ENCODE measurements at regions not wholly inside any gene's neighbourhood (a gene's known extent, or its start where the extent isn't known, plus 50 kb on each side); places are given as distances from the start of the nearest gene placed in this dataset.
"Not testable (repeated sequence)": the region's sequence is repeated elsewhere in the genome, so short reads cannot be mapped to it uniquely, and the experiment has no call there.

DNA sequence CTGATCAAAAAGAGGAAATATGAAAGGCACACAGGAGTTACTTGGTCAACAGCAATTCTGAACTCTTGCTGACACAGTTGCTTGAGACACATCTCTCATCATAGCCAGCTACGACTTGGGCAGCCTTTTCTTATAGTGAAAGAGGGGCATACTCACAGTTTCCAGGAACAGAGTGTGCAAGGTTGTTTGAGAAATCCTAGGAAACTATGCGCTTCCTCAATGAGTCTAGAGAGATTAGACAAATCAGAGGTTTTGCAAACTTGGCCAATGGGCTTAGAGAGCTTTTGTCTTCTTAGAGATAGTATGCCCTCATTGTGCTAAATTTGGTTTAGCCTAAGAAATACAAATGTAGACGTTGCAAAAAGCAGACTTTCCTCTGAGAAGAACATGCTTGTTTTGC is 370.4 kb downstream of the HGF start:
- no peak for TF ChIP-seq CTCF (IDR thresholded peaks at IDR 0.05; ENCODE audit: control insufficient read depth, insufficient read depth, low read depth, low read length, missing control alignments)
- H3K4me3 ChIP-seq (ENCODE audit: control insufficient read depth, low read depth, low read length), result no peak overlapping the region
- DNase-seq (ENCODE audit: low read depth), result no peak

DNA sequence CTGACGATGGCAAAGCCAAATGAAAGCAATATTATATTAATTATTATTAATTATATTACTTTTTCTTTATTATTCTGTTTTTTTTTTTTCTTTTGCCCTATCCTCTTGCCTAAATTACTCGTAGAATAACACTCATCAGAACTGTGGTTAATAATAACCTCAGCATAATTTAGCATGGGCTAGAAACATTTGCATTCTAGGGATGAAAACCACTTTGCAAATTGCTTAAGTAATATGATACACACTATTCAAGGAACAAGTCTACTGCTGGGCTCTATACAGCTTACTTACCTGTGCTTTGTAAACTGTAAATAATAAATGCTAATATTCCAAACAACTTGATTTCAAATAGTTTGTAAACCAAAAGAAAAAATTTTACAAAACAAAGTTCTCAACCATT is 375.8 kb downstream of the HGF start:
- no peak for TF ChIP-seq CTCF (IDR thresholded peaks at IDR 0.05; ENCODE audit: control insufficient read depth, insufficient read depth, low read depth, low read length, missing control alignments)
- DNase-seq (ENCODE audit: low read depth), result no peak
- H3K4me3 ChIP-seq (ENCODE audit: control insufficient read depth, low read depth, low read length), result no peak overlapping the region

DNA sequence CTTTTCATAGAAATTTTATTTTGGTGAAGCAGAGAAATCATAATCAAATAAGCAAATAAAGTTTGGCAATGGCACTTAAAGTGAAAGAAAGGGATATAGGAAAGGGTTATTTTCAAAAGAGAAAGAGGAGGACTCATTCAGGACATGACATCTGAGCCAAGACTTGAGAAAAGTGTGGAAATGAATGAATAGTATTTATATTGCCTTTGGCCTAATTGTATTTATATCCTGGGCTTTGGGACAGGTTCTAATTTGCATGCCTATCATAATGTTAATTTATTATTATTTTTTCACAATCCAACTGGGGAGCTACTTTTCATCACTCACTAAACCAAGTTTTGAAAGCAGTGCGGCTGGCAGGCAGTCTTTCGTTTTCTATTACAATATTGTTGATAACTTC is 376.8 kb downstream of the HGF start:
- no peak for DNase-seq (ENCODE audit: low read depth)
- no peak overlapping the region for H3K4me3 ChIP-seq (ENCODE audit: control insufficient read depth, low read depth, low read length)
- no peak for TF ChIP-seq CTCF (IDR thresholded peaks at IDR 0.05; ENCODE audit: control insufficient read depth, insufficient read depth, low read depth, low read length, missing control alignments)

- H3K4me3 ChIP-seq (ENCODE audit: control insufficient read depth, low read depth, low read length), result no peak overlapping the region
- no peak for DNase-seq (ENCODE audit: low read depth)
- no peak for TF ChIP-seq CTCF (IDR thresholded peaks at IDR 0.05; ENCODE audit: control insufficient read depth, insufficient read depth, low read depth, low read length, missing control alignments)
Measured at GRCh38 chr7:81385370-81385769, 384.5 kb downstream of the HGF start.

DNA sequence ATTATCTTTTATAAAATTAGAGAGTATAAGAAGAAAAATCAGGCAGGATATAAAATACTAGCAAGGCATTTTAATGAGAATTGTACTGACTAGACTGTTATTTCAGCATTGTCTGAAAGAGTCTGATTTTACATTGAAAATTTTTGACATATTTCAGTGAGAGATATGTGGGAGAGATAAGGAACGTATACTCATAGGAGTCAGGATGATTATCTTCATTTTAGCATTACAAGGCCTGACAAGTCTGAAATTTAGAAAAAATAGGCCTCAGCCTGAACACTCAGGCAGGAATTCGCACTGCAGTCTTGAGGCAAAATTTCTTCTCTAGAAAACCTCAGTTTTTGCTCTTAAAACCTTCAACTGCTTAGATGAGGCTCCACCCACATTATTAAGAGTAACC is 386.0 kb downstream of the HGF start:
- no peak overlapping the region for H3K4me3 ChIP-seq (ENCODE audit: control insufficient read depth, low read depth, low read length)
- DNase-seq (ENCODE audit: low read depth), result no peak
- TF ChIP-seq CTCF (IDR thresholded peaks at IDR 0.05; ENCODE audit: control insufficient read depth, insufficient read depth, low read depth, low read length, missing control alignments), result no peak

- DNase-seq (ENCODE audit: low read depth); H3K4me3 ChIP-seq (ENCODE audit: control insufficient read depth, low read depth, low read length): not testable (repeated sequence)
Measured at GRCh38 chr7:81374641-81375040, 395.2 kb downstream of the HGF start.

DNA sequence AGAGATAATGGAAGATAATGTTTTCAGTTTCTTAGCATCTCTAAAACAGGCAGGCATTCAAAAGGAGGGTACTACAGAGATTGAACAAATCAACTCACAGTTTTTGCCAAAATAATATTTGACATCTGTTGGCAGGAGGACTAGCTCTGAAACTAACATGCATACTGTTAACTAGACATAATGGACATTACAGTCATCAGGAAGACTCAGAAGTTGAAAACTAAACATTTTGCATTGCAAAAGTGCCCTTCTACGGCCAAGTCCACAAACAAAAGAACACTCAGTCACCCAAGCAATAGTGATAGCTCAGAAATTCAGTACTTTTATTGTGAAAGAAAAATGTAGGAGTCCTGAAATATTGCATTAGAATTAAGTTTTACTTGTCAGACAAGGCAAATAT is 399.0 kb downstream of the HGF start:
- TF ChIP-seq CTCF (IDR thresholded peaks at IDR 0.05; ENCODE audit: control insufficient read depth, insufficient read depth, low read depth, low read length, missing control alignments), result no peak
- no peak overlapping the region for H3K4me3 ChIP-seq (ENCODE audit: control insufficient read depth, low read depth, low read length)

More for the DNA sequence above, 399.0 kb downstream of the HGF start:
- DNase-seq (ENCODE audit: low read depth), result no peak
